ENCODE measurements at regions not wholly inside any gene's neighbourhood (a gene's known extent, or its start where the extent isn't known, plus 50 kb on each side); places are given as distances from the start of the nearest gene placed in this dataset.

GRCh38 chr13:40453351-40454021, 213.0 kb downstream of the FOXO1 start:
- no peak overlapping the region for H3K4me3 ChIP-seq
- no peaks in the 10 kb centered on the region for H3K4me1 ChIP-seq (ENCODE audit: insufficient read depth)
- 0 out of 2 replicates have a peak, but pooled peaks cover 3% of the 10 kb centered on the region for H3K9me2 ChIP-seq (ENCODE audit: insufficient read depth)
- Mint-ChIP-seq H3K9me3 (peaks cover 3% of the 10 kb centered on the region), H3K4me1 (peaks cover 5% of the 10 kb centered on the region; the same call in 1 of the 3 replicates), H3K27me3 (ENCODE audit: insufficient read depth, low read depth, poor library complexity) (no peaks in the 10 kb centered on the region), H3K27ac (no peak overlapping the region), H3K4me3 (no peak overlapping the region), H3K36me3 (ENCODE audit: low read depth) (peaks cover 8% of the 10 kb centered on the region; the same call in 2 of the 3 replicates)
- no peak for DNase-seq (ENCODE audit: low spot score)
- no peaks in the 10 kb centered on the region for H3K79me2 ChIP-seq (replicated peaks; ENCODE audit: insufficient read depth)
- TF ChIP-seq CREB1 (CRISPR knock-in tag; IDR thresholded peaks at IDR 0.05; ENCODE audit: low read depth) = no peak
- no peak for TF ChIP-seq ZNF331 (CRISPR knock-in tag; IDR thresholded peaks at IDR 0.05; ENCODE audit: low read depth)
- no peak for TF ChIP-seq STAT1 (IDR thresholded peaks at IDR 0.05; ENCODE audit: unreplicated experiment)
- no peaks in the 10 kb centered on the region for H4K20me1 ChIP-seq (replicated peaks; ENCODE audit: insufficient read depth)
- H3F3A ChIP-seq (replicated peaks; ENCODE audit: low read depth) = no peaks in the 10 kb centered on the region
- H2AFZ ChIP-seq = no peak overlapping the region
- H3K27ac ChIP-seq (ENCODE audit: low read depth) = no peak overlapping the region
- no peak overlapping the region for H3K4me2 ChIP-seq
- H3K36me3 ChIP-seq (ENCODE audit: insufficient read depth) = no peaks in the 10 kb centered on the region
- no peak for ATAC-seq
- H3K27me3 ChIP-seq (ENCODE audit: insufficient read depth) = no peaks in the 10 kb centered on the region

- DNase-seq (ENCODE audit: low spot score) (no peak), ATAC-seq (no peak; the same call in 2 of the 3 replicates)
- Histone ChIP-seq H3K9me2 (ENCODE audit: insufficient read depth) (0 out of 2 replicates have a peak, but pooled peaks cover 3% of the 10 kb centered on the region), H3K36me3 (ENCODE audit: insufficient read depth) (no peaks in the 10 kb centered on the region), H4K20me1 (replicated peaks; ENCODE audit: insufficient read depth) (no peaks in the 10 kb centered on the region), H3K4me3 (no peak overlapping the region), H3K4me1 (ENCODE audit: insufficient read depth) (no peaks in the 10 kb centered on the region), H3K4me2 (no peak overlapping the region), H3F3A (replicated peaks; ENCODE audit: low read depth) (no peaks in the 10 kb centered on the region), H3K79me2 (replicated peaks; ENCODE audit: insufficient read depth) (no peaks in the 10 kb centered on the region), H3K27me3 (ENCODE audit: insufficient read depth) (no peaks in the 10 kb centered on the region), H3K27ac (ENCODE audit: low read depth) (no peak overlapping the region), H2AFZ (no peak overlapping the region)
- Mint-ChIP-seq H3K9me3 (no peaks in the 10 kb centered on the region), H3K4me1 (peaks cover 5% of the 10 kb centered on the region; the same call in 1 of the 3 replicates), H3K36me3 (ENCODE audit: low read depth) (no peaks in the 10 kb centered on the region), H3K4me3 (no peak overlapping the region), H3K27ac (no peak overlapping the region), H3K27me3 (ENCODE audit: insufficient read depth, low read depth, poor library complexity) (no peaks in the 10 kb centered on the region)
- TF ChIP-seq NANOG (IDR thresholded peaks at IDR 0.05; ENCODE audit: borderline replicate concordance) = no peak
- no peak for TF ChIP-seq REST (IDR thresholded peaks at IDR 0.05; ENCODE audit: unreplicated experiment)
- TF ChIP-seq JUNB (IDR thresholded peaks at IDR 0.05; ENCODE audit: unreplicated experiment) = no peak
- no peak for TF ChIP-seq EZH2 (IDR thresholded peaks at IDR 0.05; ENCODE audit: low read depth, unreplicated experiment)
- no peak for TF ChIP-seq POLR2AphosphoS5 (IDR thresholded peaks at IDR 0.05; ENCODE audit: low read depth)
- no peak for TF ChIP-seq ZNF331 (CRISPR knock-in tag; IDR thresholded peaks at IDR 0.05; ENCODE audit: low read depth)
- TF ChIP-seq ETS1 (IDR thresholded peaks at IDR 0.05) = no peak
- TF ChIP-seq EZH2phosphoT487 (IDR thresholded peaks at IDR 0.05; ENCODE audit: unreplicated experiment) = no peak
- TF ChIP-seq ZNF114 (CRISPR knock-in tag; IDR thresholded peaks at IDR 0.05) = no peak
- no peak for TF ChIP-seq CREB1 (CRISPR knock-in tag; IDR thresholded peaks at IDR 0.05; ENCODE audit: low read depth)
- TF ChIP-seq CTCF (conservative IDR thresholded peaks at IDR 0.05; ENCODE audit: low read depth in 2 of 2) = no peak
Measured at GRCh38 chr13:40456397-40456953, 210.0 kb downstream of the FOXO1 start.

All from GM23338 (cell line).